Vagina (tissue), 2 donors: ENCODE measurements at regions not wholly inside any gene's neighbourhood (a gene's known extent, or its start where the extent isn't known, plus 50 kb on each side); places are given as distances from the start of the nearest gene placed in this dataset.

Experiments used
- DNase-seq, 2 donors: peaks; one replicate each; pipeline ENCODE4 v3.0.0-alpha.2; 2017; ENCODE audit errors: extremely low spot score in 2 of 2
- H3K27ac ChIP-seq: fragments of 200-600 bp; sonication (generic); one replicate; pipeline ENCODE4 v1.5.1; 2019
- H3K27me3 ChIP-seq: fragments of 200-600 bp; sonication (generic); one replicate; pipeline ENCODE4 v1.5.1; 2019
- H3K36me3 ChIP-seq, 2 donors: fragments of 200-600 bp; sonication (generic); one replicate each; pipeline ENCODE4 v1.5.1; 2017 to 2019
- H3K4me1 ChIP-seq: fragments of 200-600 bp; sonication (generic); one replicate; pipeline ENCODE4 v1.5.1; 2019
- H3K4me3 ChIP-seq, 2 donors: fragments of 200-600 bp; sonication (generic); 1 replicate in 1 of 2; 2 replicates in 1 of 2; pipeline ENCODE4 v1.5.1; 2016 to 2019
- H3K9me3 ChIP-seq: fragments of 200-600 bp; sonication (generic); one replicate; pipeline ENCODE4 v1.5.1; 2019
- POLR2A ChIP-seq, 2 donors: fragments of 450-650 bp; IDR thresholded peaks; one replicate each; pipeline ENCODE4 v1.6.1; 2017; ENCODE audit warnings: antibody characterized with exemption in 2 of 2, mild to moderate bottlenecking in 2 of 2, moderate library complexity in 2 of 2
- POLR2AphosphoS5 ChIP-seq, 2 donors: sonication (generic); formaldehyde crosslinking; IDR thresholded peaks; one replicate each; pipeline ENCODE4 v1.9.0; 2017; ENCODE audit warnings: antibody characterized with exemption in 2 of 2, mild to moderate bottlenecking in 2 of 2, low read depth in 1 of 2; ENCODE audit not compliant: insufficient read depth in 1 of 2
- intact Hi-C: fragments of 100-400 bp; cut with DNase I; formaldehyde crosslinking; loops from one replicate; pipeline ENCODE4 v1.15.1; 2023
- TF ChIP-seq, protein P1 (sequence below), 3 experiments: fragments of 450-650 bp in 2 of 3; fragments of 200-600 bp in 1 of 3; sonication (generic) in 1 of 3; IDR thresholded peaks; one replicate each; pipeline ENCODE4 v1.5.1; 2017 to 2019; ENCODE audit warnings: antibody characterized with exemption in 3 of 3, mild to moderate bottlenecking in 2 of 3, moderate library complexity in 2 of 3

DNA sequence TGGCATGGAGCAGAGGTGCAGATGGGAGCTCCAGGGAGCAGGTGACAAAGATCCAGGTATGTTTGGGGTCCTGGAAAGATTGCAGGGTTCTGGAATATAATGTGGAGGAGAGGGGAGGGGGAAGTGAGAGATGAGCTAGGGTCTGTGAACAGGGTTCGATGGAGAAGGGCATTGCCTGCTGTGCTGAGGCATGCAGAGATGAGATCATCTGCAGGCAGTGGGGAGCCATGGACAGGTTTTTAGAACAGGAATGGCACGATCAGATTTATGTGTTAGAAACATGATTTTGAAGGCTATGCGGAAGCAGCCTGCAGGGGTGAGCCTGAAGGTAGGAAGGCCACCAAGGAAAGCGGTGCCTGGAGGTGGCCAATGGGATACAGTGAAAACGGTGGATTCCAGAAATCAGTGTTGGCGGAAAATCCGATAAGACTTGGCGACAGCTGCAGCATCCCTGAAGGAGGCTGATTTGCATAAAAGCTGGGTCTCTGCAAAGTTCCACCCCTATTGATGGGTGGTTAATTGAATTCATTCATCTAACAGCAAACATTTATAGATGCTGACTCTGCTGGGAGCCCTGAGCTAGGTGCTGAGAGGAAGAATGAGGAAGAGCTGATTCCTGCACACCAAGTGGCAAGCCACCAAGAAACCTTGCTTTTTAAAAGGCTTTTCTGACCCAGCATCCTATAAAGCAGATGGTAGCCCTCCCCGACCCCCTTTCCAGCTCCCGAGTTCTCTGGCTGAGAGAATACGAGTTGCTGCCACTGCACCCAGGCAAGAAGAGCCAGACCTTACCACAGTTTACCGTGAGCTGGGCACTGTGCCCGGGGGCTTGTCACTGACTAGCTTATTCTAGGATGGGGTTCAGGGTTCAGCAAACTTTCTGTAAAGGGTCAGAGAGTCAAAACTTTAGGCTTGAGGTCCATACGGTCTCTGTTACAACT is 139.2 kb upstream of the SMIM23 start:
- intact Hi-C loops, result no loop called here
- H3K36me3 ChIP-seq, result no peaks in the 10 kb centered on the region
- H3K27me3 ChIP-seq, result no peaks in the 10 kb centered on the region
- no peak overlapping the region for H3K27ac ChIP-seq
- H3K4me3 ChIP-seq, result no peak overlapping the region
- no peaks in the 10 kb centered on the region for H3K4me1 ChIP-seq
- no peak for TF ChIP-seq POLR2AphosphoS5 (IDR thresholded peaks at IDR 0.05; ENCODE audit: insufficient read depth in 1 of 2, low read depth in 1 of 2)
- no peak for TF ChIP-seq POLR2A (IDR thresholded peaks at IDR 0.05)
- TF ChIP-seq, protein P1, sequence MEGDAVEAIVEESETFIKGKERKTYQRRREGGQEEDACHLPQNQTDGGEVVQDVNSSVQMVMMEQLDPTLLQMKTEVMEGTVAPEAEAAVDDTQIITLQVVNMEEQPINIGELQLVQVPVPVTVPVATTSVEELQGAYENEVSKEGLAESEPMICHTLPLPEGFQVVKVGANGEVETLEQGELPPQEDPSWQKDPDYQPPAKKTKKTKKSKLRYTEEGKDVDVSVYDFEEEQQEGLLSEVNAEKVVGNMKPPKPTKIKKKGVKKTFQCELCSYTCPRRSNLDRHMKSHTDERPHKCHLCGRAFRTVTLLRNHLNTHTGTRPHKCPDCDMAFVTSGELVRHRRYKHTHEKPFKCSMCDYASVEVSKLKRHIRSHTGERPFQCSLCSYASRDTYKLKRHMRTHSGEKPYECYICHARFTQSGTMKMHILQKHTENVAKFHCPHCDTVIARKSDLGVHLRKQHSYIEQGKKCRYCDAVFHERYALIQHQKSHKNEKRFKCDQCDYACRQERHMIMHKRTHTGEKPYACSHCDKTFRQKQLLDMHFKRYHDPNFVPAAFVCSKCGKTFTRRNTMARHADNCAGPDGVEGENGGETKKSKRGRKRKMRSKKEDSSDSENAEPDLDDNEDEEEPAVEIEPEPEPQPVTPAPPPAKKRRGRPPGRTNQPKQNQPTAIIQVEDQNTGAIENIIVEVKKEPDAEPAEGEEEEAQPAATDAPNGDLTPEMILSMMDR (IDR thresholded peaks at IDR 0.05), result no peak
- H3K9me3 ChIP-seq, result no peaks in the 10 kb centered on the region
- DNase-seq, result no peak

DNA sequence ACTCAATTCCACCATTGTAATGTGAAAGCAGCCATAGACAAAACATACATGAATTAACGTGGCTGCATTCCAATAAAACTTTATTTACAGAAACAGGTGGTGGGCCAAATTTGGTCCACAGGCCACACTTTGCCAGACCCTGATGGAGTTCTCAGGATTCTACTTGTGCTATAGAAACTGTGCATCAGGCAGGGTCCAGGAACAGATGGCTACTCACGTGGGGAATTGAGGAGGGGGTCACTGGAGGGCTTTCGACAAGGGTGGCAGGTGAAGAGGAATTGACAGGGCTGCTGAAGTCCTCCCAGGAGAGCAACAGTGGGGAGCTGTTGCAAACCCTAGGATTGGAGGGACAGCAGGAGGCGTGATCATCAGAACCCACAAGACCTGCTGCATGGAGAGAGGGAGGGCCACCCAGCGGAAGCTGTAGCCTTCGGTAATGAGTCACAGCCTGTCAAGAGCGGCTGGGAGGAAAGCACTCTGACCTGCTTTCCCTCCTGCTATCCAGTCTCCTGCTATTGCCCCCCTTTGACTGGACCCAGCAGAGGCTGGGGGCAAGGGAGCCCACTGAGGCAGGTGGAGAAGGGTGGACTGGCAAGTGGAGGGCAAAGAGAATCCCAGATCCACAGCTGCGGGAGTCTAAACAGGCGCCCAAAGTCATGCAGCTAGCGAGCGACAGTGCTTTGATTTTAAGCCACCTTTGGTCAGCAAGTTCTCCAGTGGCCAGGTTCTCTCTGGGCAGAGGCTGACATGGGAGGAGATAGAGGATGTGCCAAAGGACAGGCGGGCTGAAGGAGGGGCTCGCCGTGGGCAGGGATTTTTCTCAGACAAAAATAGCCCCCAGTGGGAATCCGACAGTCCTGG is 138.3 kb upstream of the SMIM23 start:
- peak in 1 of 2 donors; percentile 72 for DNase-seq
- Histone ChIP-seq H3K27me3 (no peaks in the 10 kb centered on the region), H3K4me3 (no peak overlapping the region), H3K27ac (no peak overlapping the region), H3K9me3 (no peaks in the 10 kb centered on the region), H3K36me3 (no peaks in the 10 kb centered on the region), H3K4me1 (no peaks in the 10 kb centered on the region)
- no peak for TF ChIP-seq POLR2AphosphoS5 (IDR thresholded peaks at IDR 0.05; ENCODE audit: insufficient read depth in 1 of 2, low read depth in 1 of 2)
- TF ChIP-seq, protein P1 (IDR thresholded peaks at IDR 0.05), result no peak
- TF ChIP-seq POLR2A (IDR thresholded peaks at IDR 0.05), result no peak
- intact Hi-C loops, result no loop called here

DNA sequence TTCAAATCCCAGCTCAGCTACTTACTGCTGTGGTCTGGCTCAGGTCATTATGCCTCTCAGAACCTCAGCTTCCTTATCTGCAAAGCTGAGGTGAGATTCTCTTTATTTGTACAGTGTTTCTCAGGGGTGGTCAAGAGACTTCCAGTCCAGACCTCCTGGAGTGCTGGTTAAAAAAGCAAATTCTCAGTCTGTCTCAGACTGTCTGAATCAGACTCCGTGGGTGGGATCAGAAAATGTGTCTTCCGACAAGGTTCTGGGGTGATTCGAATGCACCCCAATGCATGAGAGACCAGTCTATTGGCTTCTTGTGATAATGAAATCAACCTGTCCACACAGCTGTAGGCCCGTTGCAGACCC is 137.7 kb upstream of the SMIM23 start:
- intact Hi-C loops, result no loop called here
- H3K36me3 ChIP-seq, result no peaks in the 10 kb centered on the region
- TF ChIP-seq POLR2AphosphoS5 (IDR thresholded peaks at IDR 0.05; ENCODE audit: insufficient read depth in 1 of 2, low read depth in 1 of 2), result no peak
- no peak for TF ChIP-seq POLR2A (IDR thresholded peaks at IDR 0.05)
- TF ChIP-seq, protein P1 (IDR thresholded peaks at IDR 0.05), result no peak
- H3K4me1 ChIP-seq, result no peaks in the 10 kb centered on the region
- no peak overlapping the region for H3K27ac ChIP-seq
- no peaks in the 10 kb centered on the region for H3K27me3 ChIP-seq
- H3K4me3 ChIP-seq, result no peak overlapping the region
- no peaks in the 10 kb centered on the region for H3K9me3 ChIP-seq
- DNase-seq, result no peak

DNA sequence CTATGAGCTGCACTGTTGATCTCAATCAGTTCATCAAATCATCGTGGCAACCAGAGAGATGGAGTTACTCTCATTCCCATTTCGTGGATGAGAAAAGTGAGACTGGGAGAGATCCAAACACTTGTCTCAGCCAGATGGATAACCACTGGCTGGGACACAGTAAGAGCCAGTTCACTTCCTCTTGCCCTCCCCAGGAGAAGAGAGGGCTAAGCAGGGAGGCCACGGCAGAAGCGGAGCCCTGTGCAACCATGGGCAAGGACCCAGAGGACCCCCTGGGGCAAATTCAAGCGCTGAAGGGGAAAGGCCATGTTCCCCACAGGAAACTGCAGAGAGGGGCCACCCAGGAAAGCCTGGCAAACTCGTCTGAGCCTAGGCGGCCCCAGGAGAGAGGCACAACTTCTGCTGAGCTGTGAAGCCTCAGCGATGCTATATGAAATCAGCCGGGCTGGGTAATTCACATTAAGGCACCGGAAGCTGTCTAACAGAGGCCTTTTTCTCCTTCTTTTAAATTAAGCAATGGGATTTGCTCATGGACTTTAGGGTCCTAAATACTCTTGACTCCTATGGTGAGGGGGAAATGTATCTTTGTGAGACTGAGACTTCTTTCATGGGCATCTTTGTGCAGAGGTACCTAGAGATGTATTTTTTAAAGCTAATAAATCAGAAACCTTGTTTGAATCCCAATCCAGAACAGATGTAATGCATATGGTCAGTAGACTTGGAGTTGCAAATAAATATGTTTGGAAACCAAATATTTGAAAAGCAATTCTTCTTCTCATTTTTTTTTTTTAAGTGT is 137.1 kb upstream of the SMIM23 start:
- no peaks in the 10 kb centered on the region for H3K27me3 ChIP-seq
- H3K4me3 ChIP-seq, result no peak overlapping the region
- H3K36me3 ChIP-seq, result no peaks in the 10 kb centered on the region
- intact Hi-C loops, result no loop called here
- H3K27ac ChIP-seq, result no peak overlapping the region
- no peaks in the 10 kb centered on the region for H3K4me1 ChIP-seq
- TF ChIP-seq POLR2AphosphoS5 (IDR thresholded peaks at IDR 0.05; ENCODE audit: insufficient read depth in 1 of 2, low read depth in 1 of 2), result no peak
- H3K9me3 ChIP-seq, result no peaks in the 10 kb centered on the region
- DNase-seq, result no peak

DNA sequence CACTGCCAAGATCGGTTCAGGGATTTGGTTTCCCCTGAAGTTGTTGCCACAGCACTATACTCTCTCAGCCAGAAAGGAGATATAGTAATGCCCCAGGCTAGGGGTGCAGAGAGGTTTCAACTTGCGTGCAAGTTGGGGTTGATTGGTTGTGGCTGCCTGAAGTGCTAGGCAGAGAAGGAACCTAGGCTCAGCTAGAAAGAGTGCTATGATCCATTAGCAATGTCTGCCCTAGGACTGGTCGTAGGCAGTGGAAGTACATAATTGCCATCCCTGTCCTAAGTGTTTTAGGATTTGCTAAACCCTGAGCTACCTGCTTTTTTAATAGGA is 136.6 kb upstream of the SMIM23 start:
- Histone ChIP-seq H3K4me3 (no peak overlapping the region), H3K27ac (no peak overlapping the region), H3K4me1 (no peaks in the 10 kb centered on the region), H3K36me3 (no peaks in the 10 kb centered on the region), H3K9me3 (no peaks in the 10 kb centered on the region), H3K27me3 (no peaks in the 10 kb centered on the region)
- DNase-seq, result peak in 1 of 2 donors; percentile 49
- intact Hi-C loops, result no loop called here
- TF ChIP-seq POLR2AphosphoS5 (IDR thresholded peaks at IDR 0.05; ENCODE audit: insufficient read depth in 1 of 2, low read depth in 1 of 2) (no peak), POLR2A (IDR thresholded peaks at IDR 0.05) (no peak)
- TF ChIP-seq, protein P1 (IDR thresholded peaks at IDR 0.05), result no peak
